Testis (tissue), 2 donors: ENCODE measurements at regions not wholly inside any gene's neighbourhood (a gene's known extent, or its start where the extent isn't known, plus 50 kb on each side); places are given as distances from the start of the nearest gene placed in this dataset.

Experiments
- DNase-seq: peaks from one replicate; pipeline ENCODE4 v3.0.0-alpha.2; 2019
- H3K27ac ChIP-seq, 2 donors: fragments of 200-600 bp; sonication (generic); one replicate each; pipeline ENCODE4 v1.5.1; 2019
- H3K27me3 ChIP-seq: fragments of 200-600 bp; sonication (generic); one replicate; pipeline ENCODE4 v1.5.1; 2019
- H3K36me3 ChIP-seq: fragments of 200-600 bp; sonication (generic); one replicate; pipeline ENCODE4 v1.5.1; 2017; ENCODE audit warnings: low read depth; ENCODE audit errors: missing control alignments
- H3K4me1 ChIP-seq: fragments of 200-600 bp; sonication (generic); one replicate; pipeline ENCODE4 v1.5.1; 2019
- H3K4me3 ChIP-seq, 2 donors: fragments of 200-600 bp; sonication (generic); one replicate each; pipeline ENCODE4 v1.5.1; 2017 to 2019
- H3K9me3 ChIP-seq: fragments of 200-600 bp; sonication (generic); one replicate; pipeline ENCODE4 v1.5.1; 2017
- CTCF ChIP-seq, 3 experiments: fragments of 450-650 bp in 2 of 3; fragments of 200-600 bp in 1 of 3; sonication (generic) in 1 of 3; IDR thresholded peaks; one replicate each; pipeline ENCODE4 v1.5.1; 2016 to 2019; ENCODE audit warnings: antibody characterized with exemption in 3 of 3, mild to moderate bottlenecking in 2 of 3, moderate library complexity in 1 of 3
- POLR2A ChIP-seq: fragments of 450-650 bp; IDR thresholded peaks from one replicate; pipeline ENCODE4 v1.6.1; 2017; ENCODE audit warnings: antibody characterized with exemption, mild to moderate bottlenecking, moderate library complexity
- WGBS, 2 donors: methylation state at CpG; one replicate each; pipeline ENCODE4 v1.1.5; 2018; 5-methylcytosine and 5-hydroxymethylcytosine counted together
- intact Hi-C: fragments of 100-400 bp; cut with DNase I; formaldehyde crosslinking; loops from one replicate; pipeline ENCODE4 v1.15.1; 2023; ENCODE audit warnings: low total_unique reads

- DNase-seq: no peak
- WGBS, 2 donors: 48 to 57% methylated on average over 1 of the region's 1 CpG
- intact Hi-C loops: no loop called here
- Histone ChIP-seq H3K9me3 (no peaks in the 10 kb centered on the region), H3K4me3 (no peak overlapping the region), H3K27ac (no peak overlapping the region), H3K36me3 (no peaks in the 10 kb centered on the region), H3K4me1 (no peaks in the 10 kb centered on the region), H3K27me3 (no peaks in the 10 kb centered on the region)
- TF ChIP-seq POLR2A (no peak), CTCF (IDR thresholded peaks at IDR 0.05) (no peak)
Measured at GRCh38 chr10:84921701-84922100, 593.3 kb downstream of the CCSER2 start.

- Histone ChIP-seq H3K9me3 (no peaks in the 10 kb centered on the region), H3K27ac (no peak overlapping the region), H3K4me1 (no peaks in the 10 kb centered on the region), H3K4me3 (no peak overlapping the region), H3K27me3 (no peaks in the 10 kb centered on the region), H3K36me3 (no peaks in the 10 kb centered on the region)
- no peak for TF ChIP-seq CTCF (IDR thresholded peaks at IDR 0.05)
- no peak for TF ChIP-seq POLR2A
- intact Hi-C loops: no loop called here
- 81 to 83% methylated on average over 2 of the region's 2 CpGs for whole genome bisulfite sequencing, 2 donors
- no peak for DNase-seq
Measured at GRCh38 chr10:84924131-84924530, 595.7 kb downstream of the CCSER2 start.

DNA sequence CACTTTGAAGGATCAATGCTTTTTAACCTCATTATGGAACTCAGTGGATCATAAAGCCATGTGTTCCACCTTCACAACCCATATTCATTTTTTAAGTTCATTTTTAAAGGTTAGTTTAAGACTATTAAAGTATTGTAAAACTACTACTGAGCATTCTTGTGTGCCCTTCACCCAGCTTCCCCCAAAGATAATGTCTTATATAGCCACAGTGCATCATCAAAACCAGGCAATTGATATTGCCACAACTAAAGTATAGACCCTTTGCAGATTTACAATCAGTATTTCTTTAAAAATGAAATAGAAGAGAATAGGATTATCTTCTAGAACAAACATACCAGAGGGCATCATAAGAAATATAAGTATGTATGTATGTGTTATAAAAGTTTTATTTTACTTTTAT lies 597.1 kb downstream of the CCSER2 start:
- intact Hi-C loops: no loop called here
- H3K36me3 ChIP-seq: no peaks in the 10 kb centered on the region
- H3K4me3 ChIP-seq: no peak overlapping the region
- no peak for DNase-seq
- TF ChIP-seq CTCF (IDR thresholded peaks at IDR 0.05) (no peak), POLR2A (no peak)
- no peaks in the 10 kb centered on the region for H3K9me3 ChIP-seq
- no peaks in the 10 kb centered on the region for H3K4me1 ChIP-seq
- H3K27ac ChIP-seq: no peak overlapping the region
- no peaks in the 10 kb centered on the region for H3K27me3 ChIP-seq

GRCh38 chr10:84933402-84933801 lies 605.0 kb downstream of the CCSER2 start:
- TF ChIP-seq POLR2A (no peak), CTCF (IDR thresholded peaks at IDR 0.05) (no peak)
- H3K4me3 ChIP-seq: no peak overlapping the region
- H3K9me3 ChIP-seq: no peaks in the 10 kb centered on the region
- no peak for DNase-seq
- H3K36me3 ChIP-seq: no peaks in the 10 kb centered on the region
- 85 to 86% methylated on average over 7 of the region's 7 CpGs for WGBS, 2 donors
- no peak overlapping the region for H3K27ac ChIP-seq
- H3K27me3 ChIP-seq: no peaks in the 10 kb centered on the region
- H3K4me1 ChIP-seq: peaks cover 6% of the 10 kb centered on the region
- intact Hi-C loops: no loop called here

DNA sequence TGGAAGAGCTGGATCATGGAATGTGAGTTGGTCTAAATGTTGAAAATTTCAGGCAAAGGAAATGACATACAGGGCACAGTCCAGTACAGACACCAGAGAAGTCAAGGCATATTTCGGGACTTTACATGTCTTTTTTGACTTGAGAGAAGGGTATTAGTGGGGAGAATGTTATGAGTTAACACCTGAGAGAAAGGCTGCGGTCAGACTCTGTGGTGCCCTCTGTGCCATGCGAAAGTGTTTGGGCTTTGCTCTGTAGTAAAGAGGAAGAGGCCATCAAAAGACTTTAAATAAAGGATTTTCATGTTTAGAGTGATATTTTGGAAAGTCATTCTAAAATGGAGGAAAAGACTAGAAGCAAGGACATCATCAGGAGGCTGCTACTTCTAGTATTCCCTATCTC lies 607.4 kb downstream of the CCSER2 start:
- Histone ChIP-seq H3K36me3 (no peaks in the 10 kb centered on the region), H3K27me3 (no peaks in the 10 kb centered on the region), H3K4me1 (peaks cover 8% of the 10 kb centered on the region), H3K9me3 (no peaks in the 10 kb centered on the region), H3K4me3 (no peak overlapping the region), H3K27ac (no peak overlapping the region)
- no peak for DNase-seq
- TF ChIP-seq CTCF (IDR thresholded peaks at IDR 0.05) (no peak), POLR2A (no peak)
- 93 to 96% methylated on average over 3 of the region's 3 CpGs for WGBS, 2 donors
- intact Hi-C loops: no loop called here
